Activated T-cell treated with anti-CD3 and anti-CD28 coated beads for 4 hours (primary cell): ENCODE measurements at regions not wholly inside any gene's neighbourhood (a gene's known extent, or its start where the extent isn't known, plus 50 kb on each side); places are given as distances from the start of the nearest gene placed in this dataset.

Experiments used
- DNase-seq: peaks from one replicate; pipeline ENCODE4 v3.0.0-alpha.2; 2020

DNA sequence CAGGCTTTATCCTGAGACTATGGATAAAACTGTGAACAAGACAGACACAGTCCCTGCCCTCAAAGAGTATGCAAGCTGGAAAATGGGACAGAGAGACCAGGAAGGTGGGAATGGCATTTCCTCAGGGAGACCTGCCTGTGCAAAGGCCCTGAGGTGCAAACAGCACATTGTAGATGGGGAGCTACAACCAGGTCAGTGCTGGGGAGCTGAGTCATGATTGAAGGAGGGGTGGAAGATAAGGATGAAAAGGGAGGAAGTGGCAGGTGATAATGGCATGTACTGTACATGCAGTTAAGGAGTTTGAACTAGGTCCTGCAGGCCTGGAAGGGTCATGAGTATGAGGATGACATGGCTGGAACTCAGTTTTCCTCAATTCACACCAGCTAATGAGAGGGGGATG is 75.5 kb upstream of the BOD1 start:
- DNase-seq, result no peak

DNA sequence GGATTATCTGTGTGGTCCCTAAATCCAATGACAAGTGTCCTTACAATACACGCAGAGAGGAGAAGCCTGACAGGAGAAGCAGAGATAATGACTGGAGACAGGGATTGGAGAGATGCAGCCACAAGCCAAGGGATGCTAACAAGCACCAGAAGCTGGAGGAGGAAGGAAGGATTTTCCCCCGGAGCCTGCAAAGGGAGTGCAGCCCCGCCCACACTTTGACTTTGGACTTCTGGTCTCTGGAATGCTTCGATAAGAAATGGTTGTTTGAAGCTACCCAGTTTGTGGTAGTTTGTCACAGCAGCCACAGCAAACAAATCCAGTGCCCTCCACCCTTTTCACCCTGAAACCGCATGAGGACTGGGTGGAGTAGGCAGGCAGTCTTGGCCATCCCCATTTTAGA is 77.2 kb upstream of the BOD1 start:
- DNase-seq, result no peak

DNA sequence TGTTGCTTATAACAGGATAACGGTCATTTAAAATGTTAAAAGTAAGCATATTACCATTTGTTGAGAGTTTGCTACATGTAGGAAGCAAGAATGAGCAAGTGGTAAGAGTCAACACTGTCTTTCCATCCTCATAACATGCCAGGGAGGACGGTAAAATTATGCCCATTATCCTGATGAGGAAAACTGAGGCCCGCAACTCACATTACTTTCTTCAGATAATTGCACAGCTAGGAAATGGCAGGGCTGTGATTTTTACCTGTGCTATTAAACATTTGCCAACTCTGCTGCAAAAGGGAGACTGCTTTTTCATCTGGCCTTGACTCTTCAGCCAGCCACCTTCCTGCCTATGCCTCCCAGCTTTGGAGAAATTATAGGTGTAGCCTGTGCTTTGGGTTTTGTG is 79.8 kb upstream of the BOD1 start:
- DNase-seq, result no peak

DNA sequence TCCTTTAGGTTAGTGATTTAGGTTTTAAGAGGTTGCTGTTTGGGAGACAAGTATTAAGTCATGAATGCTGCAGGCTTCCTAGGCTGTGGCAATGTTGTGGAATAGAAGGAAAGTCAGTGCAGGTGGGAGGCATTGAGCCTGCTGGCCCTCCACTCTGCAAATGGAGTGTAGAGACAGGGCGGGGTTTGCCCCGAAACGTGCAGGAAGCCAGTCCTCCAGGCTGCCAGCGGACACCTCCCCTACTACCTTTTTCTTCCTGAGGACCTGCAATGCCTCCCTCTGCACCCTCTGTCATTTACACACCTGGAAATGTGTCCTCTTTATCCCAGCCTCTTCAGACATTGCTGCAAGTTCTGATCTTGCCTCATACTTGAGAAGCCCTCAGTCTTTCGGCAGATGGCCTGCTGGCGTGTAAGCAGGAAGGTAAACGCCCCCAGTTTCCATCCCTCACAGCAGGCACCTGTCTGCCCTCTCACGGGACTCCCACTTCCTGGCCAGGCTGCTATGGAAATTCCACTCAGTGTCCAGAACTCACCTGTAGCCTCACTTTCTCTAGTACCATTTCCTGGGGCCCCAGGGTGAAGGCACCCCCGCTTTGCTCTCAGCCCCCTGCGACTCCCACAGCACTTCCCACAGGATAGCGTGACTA is 81.6 kb upstream of the BOD1 start:
- no peak for DNase-seq

DNA sequence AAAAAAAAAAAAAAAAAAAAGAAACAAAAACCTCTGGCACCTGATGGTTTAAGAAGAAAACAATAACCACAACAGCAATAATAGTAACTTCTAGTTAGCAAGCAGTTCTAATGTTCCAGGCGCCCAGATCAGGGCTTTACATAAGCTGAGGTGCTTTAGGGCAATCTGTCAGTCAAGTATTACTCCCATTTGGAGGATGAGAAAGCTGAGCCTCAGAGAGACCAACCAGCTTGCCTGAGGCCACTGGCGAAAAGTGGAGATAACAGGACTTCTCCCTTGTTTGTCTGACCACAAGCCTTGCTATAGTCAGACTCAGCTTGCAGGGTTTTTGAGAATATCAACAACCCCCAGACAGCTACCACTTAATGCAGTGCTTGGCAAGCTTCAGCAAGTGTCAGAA is 83.5 kb upstream of the BOD1 start:
- DNase-seq, result no peak

DNA sequence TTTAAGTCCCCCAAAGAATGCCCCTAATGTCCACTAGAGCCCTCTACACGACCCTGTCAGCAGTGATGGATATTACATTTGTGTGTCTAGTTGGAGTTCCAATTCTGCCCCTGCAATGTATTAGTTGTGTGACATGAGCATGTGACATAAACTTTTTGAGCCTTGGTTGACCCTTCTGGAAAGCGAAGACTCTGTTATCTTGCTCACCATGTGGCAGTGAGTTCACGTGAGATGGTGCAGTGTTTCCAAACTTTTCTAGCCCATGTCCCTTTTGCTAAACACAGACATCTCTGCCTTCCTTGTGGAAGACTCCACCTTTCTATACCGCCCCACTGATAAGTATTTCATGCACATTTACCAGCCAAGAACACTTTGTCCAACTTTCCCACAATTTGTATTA is 87.0 kb upstream of the BOD1 start:
- DNase-seq, result no peak

DNA sequence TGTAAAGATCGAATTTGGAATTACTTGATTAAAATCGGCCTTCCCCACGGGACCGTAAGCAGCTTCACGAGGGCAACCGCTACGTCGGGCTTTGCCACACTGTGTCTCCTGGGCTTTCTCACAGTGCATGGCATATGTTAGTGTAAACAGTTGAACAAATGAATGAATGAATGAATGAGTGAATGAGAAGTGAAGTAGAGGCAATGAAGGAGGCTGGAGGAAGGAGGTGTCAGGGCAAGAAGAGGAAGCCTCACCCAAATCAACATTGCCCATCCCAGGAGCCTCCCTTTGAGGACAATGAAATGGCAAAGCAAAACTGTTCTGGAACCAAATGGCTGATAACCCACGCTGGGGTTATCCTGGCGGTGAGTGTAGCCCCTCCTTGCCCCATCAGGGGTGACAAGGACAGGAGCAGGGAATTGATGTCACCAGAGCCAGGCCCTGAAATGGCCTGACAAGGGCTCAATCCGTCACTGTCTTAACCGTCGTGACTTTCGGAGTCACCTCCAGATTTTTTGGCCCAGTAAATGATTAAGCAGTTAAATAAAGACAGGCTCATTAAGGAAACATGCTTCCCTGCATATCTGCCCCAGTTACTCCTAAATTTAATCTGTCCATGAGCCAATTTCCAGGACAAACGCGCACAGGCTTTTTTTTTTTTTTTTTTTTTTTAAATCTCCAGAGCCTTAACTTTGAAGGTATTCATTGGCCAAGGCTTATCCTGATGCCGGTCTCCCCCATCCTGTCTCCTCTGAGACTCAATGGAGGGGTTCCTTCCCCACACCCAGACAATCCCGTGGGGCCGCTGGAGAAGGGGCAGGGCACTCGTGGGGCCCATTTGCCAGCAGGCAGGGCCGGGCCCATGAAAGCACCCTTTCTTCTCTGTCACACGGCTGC is 88.4 kb upstream of the BOD1 start:
- DNase-seq, result no peak

DNA sequence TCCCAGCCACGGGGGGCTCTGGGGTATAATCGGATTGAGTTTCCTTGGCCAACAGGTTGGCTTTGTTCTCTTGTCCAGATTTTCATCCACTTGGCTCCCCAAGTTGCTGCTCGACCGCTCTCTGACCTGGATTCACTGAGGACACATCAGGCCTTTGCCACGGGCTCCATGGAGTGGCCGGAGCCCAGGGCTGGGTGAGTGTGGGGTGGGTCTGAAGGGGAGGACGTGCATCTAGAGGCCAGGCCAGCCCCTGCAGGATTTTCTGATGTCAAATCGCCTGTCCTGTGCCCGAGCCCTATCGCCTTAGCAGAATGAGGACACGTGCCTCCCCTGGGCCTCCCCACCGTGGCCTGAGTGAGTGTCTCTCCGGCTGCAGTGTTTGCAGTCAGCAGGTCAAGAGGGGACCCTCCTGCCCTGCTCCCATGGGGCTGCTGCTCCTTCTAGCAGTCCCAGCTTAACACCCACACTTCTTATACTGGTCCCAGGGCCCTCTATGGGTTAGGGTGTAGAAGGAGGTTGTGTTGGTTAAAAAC is 89.1 kb upstream of the BOD1 start:
- DNase-seq, result no peak

DNA sequence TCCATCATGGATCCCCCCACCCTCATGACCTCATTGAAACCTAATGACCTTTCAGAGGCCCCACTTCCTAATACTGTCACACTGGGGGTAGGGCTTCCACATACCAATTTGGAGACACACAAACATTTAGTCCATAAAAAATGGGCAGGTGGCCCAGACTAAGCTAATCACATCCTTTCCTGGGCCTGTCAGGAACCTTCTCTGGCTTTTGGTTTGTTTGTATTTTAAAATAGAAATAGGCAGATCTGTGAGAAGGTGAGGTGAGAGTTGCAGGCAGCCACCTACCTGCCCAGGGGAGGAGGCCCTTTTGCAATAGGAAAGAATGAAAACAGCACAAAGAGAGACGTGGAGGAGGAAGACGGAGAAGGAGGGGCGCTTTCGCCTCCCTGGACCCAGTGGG is 90.2 kb upstream of the BOD1 start:
- DNase-seq, result no peak

DNA sequence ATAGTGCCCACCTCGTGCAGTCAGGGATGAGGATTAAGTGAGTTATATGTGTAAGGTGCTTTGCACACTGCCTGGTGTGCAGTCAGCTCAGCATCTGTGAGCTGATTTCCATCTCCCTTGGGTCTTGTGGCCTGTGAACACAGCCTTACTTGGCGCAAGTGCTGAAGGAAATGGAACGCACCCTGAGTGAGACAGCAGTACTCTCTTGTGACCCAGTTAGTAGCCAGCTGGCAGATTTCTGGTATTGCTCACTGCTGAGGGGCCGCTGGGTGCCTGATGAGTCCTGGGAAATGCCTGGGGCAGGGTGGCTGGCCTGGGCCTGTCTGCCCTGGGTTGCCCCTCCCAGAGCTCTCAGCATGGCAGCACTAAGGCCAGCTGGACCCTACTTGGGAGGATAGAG is 90.9 kb upstream of the BOD1 start:
- no peak for DNase-seq

DNA sequence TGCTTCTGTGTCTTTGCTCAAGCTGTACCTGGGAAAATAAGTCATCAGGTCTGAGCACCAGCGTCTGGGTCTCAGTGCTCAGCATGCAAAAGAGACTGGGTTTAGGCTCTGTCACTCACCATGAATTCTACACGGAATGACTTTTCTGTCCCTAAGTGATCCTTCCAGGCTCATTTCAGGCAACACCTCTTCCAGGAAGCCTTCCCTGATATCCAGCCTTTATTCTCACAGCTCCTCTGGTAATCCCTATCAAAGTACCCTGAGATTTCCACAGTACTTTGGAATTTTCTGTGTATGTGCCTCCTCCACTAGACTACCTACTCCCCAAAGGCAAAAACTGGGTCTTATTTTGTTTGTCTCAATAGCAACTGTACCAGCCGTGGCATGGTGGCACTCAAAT is 92.7 kb upstream of the BOD1 start:
- DNase-seq, result no peak

DNA sequence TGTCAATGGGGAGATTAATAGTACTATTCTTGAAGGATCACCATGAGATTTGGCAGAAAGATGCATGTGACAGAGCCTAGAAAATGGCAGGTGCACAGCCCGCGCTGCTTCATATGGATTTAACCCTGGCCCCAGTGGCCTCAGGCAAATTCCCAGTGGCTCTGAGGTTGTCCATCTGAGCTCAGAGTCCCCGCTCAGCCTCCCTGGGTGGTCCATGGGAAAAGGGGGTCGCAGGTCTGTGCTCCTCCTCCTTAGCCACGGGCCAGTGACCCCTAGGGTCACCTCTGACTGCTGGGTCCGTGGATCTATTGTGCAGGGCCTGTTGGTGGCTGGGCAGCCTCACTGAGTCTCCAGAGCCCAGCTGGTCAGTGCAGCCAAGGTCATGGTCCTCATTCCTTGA is 93.3 kb upstream of the BOD1 start:
- no peak for DNase-seq

DNA sequence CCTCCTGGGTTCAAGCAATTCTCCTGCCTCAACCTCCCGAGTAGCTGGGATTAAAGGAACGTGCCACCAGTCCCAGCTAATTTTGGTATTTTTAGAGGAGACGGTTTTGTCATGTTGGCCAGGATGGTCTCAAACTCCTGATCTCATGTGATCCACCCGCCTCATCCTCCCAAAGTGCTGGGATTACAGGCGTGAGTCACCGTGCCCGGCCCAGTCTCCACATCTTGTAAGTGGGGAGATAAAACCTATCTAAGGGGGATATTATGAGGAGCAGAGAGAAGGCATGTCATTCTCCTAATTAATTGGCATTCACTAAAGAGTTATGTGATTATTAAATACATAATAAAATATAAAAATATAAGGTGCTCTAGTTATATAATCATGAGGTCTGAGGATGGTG is 94.1 kb upstream of the BOD1 start:
- no peak for DNase-seq

DNA sequence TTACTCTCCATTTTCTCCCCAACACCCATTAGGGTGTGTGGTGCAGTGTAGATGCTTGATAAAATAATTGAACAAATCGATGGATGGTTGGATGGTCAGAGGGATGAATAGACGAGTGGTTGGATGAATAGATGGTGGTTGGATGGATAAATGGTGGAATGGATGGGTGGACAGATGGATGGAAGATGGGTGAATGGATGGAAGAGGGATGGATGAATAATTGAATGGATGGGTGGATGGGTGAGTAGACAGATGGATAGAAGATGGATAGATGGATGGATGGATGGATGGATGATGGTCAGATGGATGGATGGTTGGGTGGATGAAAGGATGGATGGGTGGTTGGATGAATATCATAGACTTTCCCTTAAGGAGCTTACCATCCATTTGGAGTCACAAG is 95.0 kb upstream of the BOD1 start:
- no peak for DNase-seq

DNA sequence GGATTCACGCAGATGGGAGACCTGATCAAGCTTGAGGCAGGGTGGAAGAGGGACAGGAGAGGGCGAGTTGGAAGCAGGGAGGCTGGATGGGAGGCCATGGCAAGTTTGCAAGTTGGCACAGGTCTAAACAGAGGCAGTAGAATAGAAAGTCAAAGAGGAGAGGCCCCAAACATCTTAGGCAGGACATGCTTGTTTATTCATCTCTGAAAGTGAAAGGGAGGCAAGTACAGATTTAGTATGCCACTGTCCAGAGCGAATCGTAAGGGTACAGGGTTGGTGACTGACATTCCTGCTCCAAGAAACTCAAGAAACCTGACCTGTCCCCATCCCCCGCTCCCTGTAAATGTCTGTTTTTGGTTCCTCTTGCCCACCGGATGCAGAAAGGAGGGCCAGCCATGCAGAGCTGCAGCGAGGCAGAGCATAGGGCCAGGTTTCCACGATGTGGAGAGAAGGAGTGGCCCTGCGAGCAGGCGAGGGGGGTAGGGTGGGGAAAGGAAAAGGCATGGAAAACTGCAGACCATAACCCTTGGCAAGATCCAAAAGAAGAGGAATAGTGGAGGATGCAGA is 96.2 kb upstream of the BOD1 start:
- no peak for DNase-seq

DNA sequence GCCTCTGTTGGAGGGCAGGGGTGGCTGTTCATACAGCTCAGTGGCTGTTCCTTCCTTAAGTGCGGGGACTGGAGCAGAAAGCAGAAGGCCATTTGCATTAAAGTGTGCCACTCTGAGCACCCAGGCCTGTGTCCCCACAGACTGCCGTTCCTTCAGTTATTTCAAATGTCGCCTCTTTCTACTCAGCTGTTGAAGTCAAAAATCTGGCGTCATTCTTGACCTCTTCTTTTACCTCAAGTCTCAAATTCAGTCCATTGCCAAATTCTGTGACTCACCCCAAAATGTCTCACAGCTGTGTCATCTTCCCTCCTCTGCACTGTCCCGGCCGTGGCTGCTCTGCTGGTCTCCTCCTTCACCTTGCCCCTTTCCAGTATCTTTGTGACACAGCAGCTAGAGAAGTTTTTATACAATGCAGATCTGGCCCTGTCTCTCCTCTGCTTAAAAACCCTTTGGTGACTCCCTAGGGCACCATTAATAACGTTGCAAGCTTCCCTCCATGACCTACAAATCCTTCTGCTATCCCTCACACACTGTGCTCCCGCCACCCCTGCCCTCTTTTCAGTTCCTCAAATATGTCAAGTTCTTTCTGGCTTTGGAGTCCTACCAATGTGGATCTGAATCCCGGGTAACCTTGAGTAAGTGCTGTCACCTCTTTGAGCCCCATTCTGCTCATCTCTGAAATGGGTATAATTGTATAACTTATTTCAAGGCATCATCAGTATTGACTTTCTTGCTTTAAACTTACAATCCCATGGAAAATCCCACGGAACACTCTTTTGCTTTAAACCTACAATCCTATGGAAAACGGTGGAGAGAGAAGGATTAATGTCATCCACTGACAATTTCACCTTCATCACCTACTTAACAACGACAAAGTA is 98.3 kb upstream of the BOD1 start:
- DNase-seq, result no peak

DNA sequence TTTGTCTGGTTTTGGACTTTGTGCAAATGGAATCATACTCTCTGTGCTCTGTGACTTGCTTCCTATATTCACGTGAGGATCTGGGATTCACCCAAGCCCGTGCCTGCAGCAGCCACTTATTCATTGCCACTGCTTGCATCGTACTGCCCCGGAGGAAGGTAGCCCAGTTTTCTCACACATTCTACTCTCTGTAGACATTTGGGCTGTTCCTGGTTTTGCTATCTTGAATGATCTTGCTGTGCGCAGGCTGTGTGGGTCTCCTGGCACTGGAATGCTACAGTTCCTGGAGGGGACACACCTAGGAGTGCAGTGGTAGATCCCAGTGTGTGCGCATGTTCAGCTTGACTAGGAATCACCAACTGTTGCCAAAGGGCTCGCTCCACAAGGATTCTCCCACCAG is 99.2 kb upstream of the BOD1 start:
- DNase-seq, result no peak

DNA sequence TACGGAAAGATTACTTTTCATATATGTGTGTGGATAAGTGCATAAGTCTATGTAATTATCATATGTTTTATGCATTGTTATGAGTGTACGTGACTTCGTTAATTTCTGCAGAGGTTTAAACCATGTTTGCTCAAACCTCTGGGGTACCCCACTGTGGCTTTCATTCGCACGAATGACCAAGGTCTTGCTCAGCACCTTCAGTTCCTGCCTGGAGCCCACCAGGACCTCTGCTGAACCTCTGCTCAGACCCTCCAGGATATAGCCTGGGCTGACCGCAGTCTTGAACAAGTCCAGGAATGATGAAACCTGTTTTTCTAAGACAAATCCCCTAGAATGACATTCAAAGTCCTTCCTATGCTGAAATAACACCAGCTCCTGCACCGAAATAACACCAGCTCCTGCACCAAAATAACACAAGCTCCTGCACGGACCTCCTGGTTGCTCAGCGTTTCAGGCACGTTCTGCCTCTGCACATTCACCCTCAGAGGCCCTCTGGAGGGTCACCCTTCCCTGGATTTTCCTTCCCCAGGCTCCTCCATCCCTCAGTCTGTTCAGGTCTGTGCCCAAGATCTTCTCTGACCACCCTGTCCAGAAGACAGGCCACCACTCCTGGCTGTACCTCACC is 99.7 kb upstream of the BOD1 start:
- DNase-seq, result no peak

DNA sequence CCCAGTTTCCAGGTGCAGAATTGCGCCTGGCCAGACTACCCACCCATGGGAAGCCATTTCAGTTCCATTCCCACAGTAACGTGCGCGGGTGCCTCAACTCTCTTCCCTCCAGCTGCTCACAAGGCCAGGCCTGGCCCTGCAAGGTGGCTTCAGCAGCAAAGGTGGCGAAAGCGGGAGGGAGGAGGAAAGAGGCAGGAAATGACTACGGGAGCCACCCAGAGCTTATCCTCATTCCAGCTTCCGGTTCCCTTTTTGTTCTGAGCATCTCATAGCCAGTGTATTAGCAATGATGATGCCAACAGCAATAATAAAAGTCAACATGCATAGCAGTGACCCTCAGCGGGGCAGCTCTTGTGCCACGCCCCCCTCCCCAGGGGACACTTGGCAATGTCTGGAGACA is 101.5 kb upstream of the BOD1 start:
- DNase-seq, result no peak

DNA sequence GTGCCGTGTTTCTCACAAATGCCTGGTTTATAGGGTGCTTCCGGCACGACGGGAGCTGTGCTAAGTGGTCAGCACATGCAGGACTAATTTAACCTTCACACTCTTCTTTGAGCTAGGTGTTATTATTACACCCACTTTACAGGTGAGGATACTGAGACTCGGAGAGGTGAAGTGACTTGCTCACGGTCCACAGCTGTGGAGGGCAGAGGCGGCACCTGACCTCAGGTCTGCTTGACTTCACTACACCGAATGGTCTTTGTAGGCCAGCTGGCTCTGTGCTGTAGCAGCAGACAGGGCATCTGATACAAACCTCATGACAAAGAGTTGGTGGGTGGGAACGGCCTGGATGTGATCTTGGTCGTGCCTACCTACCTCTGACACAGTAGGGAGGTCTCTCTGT is 102.0 kb upstream of the BOD1 start:
- no peak for DNase-seq

DNA sequence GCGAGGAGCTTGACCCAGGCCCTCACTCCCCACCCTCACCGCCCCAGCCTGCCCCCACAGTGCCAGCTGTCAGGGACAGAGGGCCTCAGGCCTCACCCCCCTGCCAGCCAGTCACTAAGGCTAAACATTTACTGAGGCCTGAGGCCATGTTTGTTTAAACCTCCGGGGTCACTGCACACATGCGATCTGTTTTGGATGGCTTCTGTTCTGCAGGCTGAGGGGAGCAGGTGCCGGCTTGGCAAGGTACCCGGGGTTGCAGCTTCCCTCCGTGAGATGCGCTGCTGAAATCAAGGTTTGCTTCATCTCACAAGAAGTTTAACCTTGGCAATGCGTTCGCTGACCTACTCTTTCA is 103.3 kb upstream of the BOD1 start:
- DNase-seq, result no peak

DNA sequence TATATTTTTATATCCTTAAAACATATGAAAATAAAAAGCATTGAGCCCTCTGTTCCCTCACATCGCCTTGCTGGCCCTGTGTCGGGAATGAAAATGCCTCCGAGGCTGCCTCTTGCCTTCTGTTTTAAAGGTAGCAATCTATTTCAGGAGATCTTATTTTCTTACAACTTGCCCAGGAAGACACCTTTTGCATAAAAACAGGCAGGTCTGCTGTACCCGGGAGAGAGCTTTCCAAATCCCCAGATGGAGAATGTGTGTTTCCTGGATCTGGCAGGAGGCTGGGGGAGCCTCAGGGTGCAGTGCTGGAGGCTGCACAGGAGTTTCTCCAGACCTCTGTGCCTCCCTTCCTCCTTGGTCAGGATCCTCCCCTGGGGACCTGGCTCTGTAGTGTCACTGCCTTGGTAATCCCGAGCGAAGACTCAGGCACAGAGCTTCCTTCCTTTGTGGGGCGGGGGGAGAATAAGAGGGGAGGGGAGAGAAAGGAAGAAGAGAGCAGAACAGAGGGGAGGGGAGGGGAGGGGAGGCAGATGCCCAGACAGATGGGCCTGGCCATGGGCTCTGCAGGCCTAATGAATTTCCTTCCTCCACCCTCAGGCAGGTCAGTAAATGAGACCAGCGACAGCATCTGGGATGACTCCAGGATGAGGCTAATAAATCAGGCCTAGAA is 104.0 kb upstream of the BOD1 start:
- no peak for DNase-seq
